BE2C (cell line): ENCODE measurements at regions not wholly inside any gene's neighbourhood (a gene's known extent, or its start where the extent isn't known, plus 50 kb on each side); places are given as distances from the start of the nearest gene placed in this dataset.
A peak's percentile ranks its signal among the peaks of the same experiment; 100 is the strongest.
"Not testable (repeated sequence)": the region's sequence is repeated elsewhere in the genome, so short reads cannot be mapped to it uniquely, and the experiment has no call there.

Experiments
- DNase-seq: peaks from one replicate; pipeline ENCODE4 v3.0.0-alpha.2; 2020
- H3K27me3 ChIP-seq: fragments of 250-450 bp; sonication (Bioruptor Pico); 2 replicates; pipeline ENCODE4 v1.5.1; 2020; ENCODE audit warnings: mild to moderate bottlenecking
- H3K36me3 ChIP-seq: fragments of 250-450 bp; sonication (Bioruptor Pico); 2 replicates; pipeline ENCODE4 v1.5.1; 2020; ENCODE audit warnings: mild to moderate bottlenecking
- H3K4me1 ChIP-seq: fragments of 250-450 bp; sonication (Bioruptor Pico); 2 replicates; pipeline ENCODE4 v1.5.1; 2020
- H3K4me3 ChIP-seq: 2 replicates; pipeline ENCODE4 v1.5.1; 2011; ENCODE audit warnings: low read depth, low read length
- H3K9me3 ChIP-seq: fragments of 250-450 bp; sonication (Bioruptor Pico); 2 replicates; pipeline ENCODE4 v1.5.1; 2020
- TF ChIP-seq, protein P1 (sequence below): IDR thresholded peaks from 2 replicates; pipeline ENCODE4 v1.5.1; 2012; ENCODE audit warnings: mild to moderate bottlenecking, low read depth, low read length

- TF ChIP-seq, protein P1, sequence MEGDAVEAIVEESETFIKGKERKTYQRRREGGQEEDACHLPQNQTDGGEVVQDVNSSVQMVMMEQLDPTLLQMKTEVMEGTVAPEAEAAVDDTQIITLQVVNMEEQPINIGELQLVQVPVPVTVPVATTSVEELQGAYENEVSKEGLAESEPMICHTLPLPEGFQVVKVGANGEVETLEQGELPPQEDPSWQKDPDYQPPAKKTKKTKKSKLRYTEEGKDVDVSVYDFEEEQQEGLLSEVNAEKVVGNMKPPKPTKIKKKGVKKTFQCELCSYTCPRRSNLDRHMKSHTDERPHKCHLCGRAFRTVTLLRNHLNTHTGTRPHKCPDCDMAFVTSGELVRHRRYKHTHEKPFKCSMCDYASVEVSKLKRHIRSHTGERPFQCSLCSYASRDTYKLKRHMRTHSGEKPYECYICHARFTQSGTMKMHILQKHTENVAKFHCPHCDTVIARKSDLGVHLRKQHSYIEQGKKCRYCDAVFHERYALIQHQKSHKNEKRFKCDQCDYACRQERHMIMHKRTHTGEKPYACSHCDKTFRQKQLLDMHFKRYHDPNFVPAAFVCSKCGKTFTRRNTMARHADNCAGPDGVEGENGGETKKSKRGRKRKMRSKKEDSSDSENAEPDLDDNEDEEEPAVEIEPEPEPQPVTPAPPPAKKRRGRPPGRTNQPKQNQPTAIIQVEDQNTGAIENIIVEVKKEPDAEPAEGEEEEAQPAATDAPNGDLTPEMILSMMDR = no peak
- Histone ChIP-seq H3K4me3 (no peak overlapping the region), H3K36me3 (no peaks in the 10 kb centered on the region), H3K9me3 (no peaks in the 10 kb centered on the region), H3K4me1 (no peaks in the 10 kb centered on the region), H3K27me3 (no peaks in the 10 kb centered on the region)
- no peak for DNase-seq
Measured at GRCh38 chrX:27222661-27223060, 240.5 kb downstream of the PPP4R3C start.

DNA sequence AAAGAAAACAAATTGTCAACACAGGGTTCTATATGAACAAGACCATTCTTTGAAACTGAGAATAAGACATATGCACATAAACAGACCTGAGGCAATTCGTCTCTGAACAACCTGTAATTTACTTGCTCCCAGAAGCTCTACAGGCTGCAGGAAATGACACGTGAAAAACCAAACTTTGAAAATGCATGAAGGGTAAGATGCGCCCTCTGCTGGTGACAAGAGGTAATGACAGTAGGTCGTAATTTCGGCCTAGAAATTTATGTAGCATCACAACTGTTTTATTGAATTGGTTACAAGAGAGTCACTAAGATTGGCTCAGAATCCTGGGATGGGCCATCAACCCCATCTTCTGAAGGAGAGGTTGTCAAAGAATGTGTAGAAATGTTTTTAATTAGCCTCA is 276.5 kb downstream of the PPP4R3C start:
- Histone ChIP-seq H3K4me1 (no peaks in the 10 kb centered on the region), H3K36me3 (no peaks in the 10 kb centered on the region), H3K9me3 (no peaks in the 10 kb centered on the region), H3K4me3 (no peak overlapping the region), H3K27me3 (no peaks in the 10 kb centered on the region)
- TF ChIP-seq, protein P1 = peak; percentile 69
- DNase-seq = no peak

DNA sequence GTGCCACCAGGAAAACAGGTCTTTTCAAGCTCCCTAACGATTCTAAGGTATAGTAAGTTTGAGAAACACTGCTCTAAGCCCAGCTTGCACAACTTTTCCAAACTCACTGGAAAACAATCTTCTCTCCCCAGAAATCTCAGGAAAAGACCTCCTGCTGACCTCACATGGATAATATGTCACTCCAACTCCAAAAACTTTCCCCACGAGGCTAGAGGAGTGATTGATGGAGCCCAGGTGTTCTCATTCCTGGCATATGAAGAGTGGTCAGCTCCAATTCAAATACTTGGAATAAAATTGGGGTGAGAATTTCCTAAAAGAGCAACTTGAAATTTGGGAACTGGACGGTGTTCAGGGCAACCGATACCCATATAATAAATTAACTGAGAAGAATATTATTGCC is 299.9 kb downstream of the PPP4R3C start:
- H3K4me1 ChIP-seq = no peaks in the 10 kb centered on the region
- no peaks in the 10 kb centered on the region for H3K27me3 ChIP-seq
- no peaks in the 10 kb centered on the region for H3K9me3 ChIP-seq
- DNase-seq = no peak
- TF ChIP-seq, protein P1 = no peak
- H3K36me3 ChIP-seq = no peaks in the 10 kb centered on the region
- no peak overlapping the region for H3K4me3 ChIP-seq

GRCh38 chrX:27162496-27162895 is 300.6 kb downstream of the PPP4R3C start:
- H3K27me3 ChIP-seq = no peaks in the 10 kb centered on the region
- no peak overlapping the region for H3K4me3 ChIP-seq
- no peaks in the 10 kb centered on the region for H3K9me3 ChIP-seq
- no peaks in the 10 kb centered on the region for H3K36me3 ChIP-seq
- TF ChIP-seq, protein P1 = no peak
- no peak for DNase-seq
- H3K4me1 ChIP-seq = no peaks in the 10 kb centered on the region

- H3K27me3 ChIP-seq, H3K4me3 ChIP-seq, H3K9me3 ChIP-seq, DNase-seq, H3K36me3 ChIP-seq, H3K4me1 ChIP-seq: not testable (repeated sequence)
Measured at GRCh38 chrX:27156921-27157320, 306.2 kb downstream of the PPP4R3C start.

DNA sequence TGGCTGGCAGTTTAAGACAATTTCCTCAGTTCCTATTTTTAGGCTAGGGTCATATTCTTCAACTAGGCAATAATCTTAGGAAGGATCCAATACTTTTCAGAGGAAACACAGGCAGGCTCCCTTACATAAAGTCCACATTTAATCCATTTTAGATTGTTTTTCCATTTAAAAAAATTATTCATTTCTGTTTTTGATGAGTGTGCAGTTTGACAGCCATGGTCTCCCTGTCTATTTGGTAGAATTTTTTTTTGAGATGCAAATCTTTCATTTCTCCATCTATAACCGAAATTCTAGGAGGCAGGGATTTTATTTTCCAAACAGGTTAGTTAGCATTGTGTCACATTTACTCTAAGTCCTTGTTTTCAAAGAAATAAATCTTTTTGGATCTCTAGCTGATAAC is 326.8 kb downstream of the PPP4R3C start:
- Histone ChIP-seq H3K4me1 (no peaks in the 10 kb centered on the region), H3K27me3 (no peaks in the 10 kb centered on the region), H3K4me3 (no peak overlapping the region), H3K9me3 (no peaks in the 10 kb centered on the region), H3K36me3 (no peaks in the 10 kb centered on the region)
- TF ChIP-seq, protein P1 = no peak
- no peak for DNase-seq

GRCh38 chrX:27132862-27133261 is 330.3 kb downstream of the PPP4R3C start:
- no peaks in the 10 kb centered on the region for H3K4me1 ChIP-seq
- DNase-seq = no peak

DNA sequence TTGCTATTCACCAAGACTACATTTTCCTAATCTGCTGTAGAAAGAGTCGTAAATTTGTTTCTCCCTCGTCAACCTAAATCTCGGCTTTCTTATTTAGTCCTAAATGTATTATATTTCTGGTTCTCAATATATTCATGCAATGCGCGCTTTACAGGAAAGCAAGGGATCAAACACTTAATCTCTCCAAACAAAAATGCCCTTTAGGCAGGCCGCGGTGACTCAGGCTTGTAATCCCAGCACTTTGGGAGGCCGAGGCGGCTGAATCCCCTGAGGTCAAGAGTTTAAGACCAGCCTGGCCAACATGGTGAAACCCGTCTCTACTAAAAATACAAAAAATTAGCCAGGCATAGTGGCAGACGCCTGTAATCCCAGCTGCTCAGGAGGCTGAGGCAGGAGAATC is 376.0 kb downstream of the PPP4R3C start:
- not testable (repeated sequence) for H3K9me3 ChIP-seq, H3K4me3 ChIP-seq, H3K4me1 ChIP-seq, H3K36me3 ChIP-seq, DNase-seq, H3K27me3 ChIP-seq

More at GRCh38 chrX:27132862-27133261, 330.3 kb downstream of the PPP4R3C start:
- H3K9me3 ChIP-seq = no peaks in the 10 kb centered on the region
- no peaks in the 10 kb centered on the region for H3K27me3 ChIP-seq
- TF ChIP-seq, protein P1 = no peak
- no peak overlapping the region for H3K4me3 ChIP-seq
- H3K36me3 ChIP-seq = no peaks in the 10 kb centered on the region
